Gastroesophageal sphincter (tissue), 4 donors: ENCODE measurements at regions not wholly inside any gene's neighbourhood (a gene's known extent, or its start where the extent isn't known, plus 50 kb on each side); places are given as distances from the start of the nearest gene placed in this dataset.

Experiments
- ATAC-seq: fragments of 150-250 bp; one replicate; pipeline ENCODE4 v1.9.1; 2016; ENCODE audit warnings: mild to moderate bottlenecking, moderate library complexity
- H3K27ac ChIP-seq, 4 donors: fragments of 200-600 bp; sonication (generic) in 3 of 4; 1 replicate in 3 of 4; 2 replicates in 1 of 4; pipeline ENCODE4 v1.5.1; 2016 to 2019
- H3K27me3 ChIP-seq: fragments of 200-600 bp; sonication (generic); one replicate; pipeline ENCODE4 v1.5.1; 2019
- H3K36me3 ChIP-seq, 2 donors: fragments of 200-600 bp; sonication (generic); one replicate each; pipeline ENCODE4 v1.5.1; 2019; ENCODE audit warnings: control low read depth in 1 of 2
- H3K4me1 ChIP-seq, 3 donors: fragments of 200-600 bp; sonication (generic); 1 replicate in 2 of 3; 2 replicates in 1 of 3; pipeline ENCODE4 v1.5.1; 2016 to 2019; ENCODE audit warnings: control low read depth in 2 of 3
- H3K4me3 ChIP-seq, 2 donors: fragments of 200-600 bp; sonication (generic); one replicate each; pipeline ENCODE4 v1.5.1; 2019; ENCODE audit warnings: mild to moderate bottlenecking in 1 of 2, moderate library complexity in 1 of 2
- H3K9me3 ChIP-seq, 3 donors: fragments of 200-600 bp; sonication (generic); one replicate each; pipeline ENCODE4 v1.5.1; 2017 to 2019; ENCODE audit warnings: control low read depth in 2 of 3
- EP300 ChIP-seq: sonication (generic); formaldehyde crosslinking; IDR thresholded peaks from one replicate; pipeline ENCODE4 v1.6.1; 2017; ENCODE audit warnings: antibody characterized with exemption, mild to moderate bottlenecking
- POLR2A ChIP-seq, 2 donors: fragments of 450-650 bp; IDR thresholded peaks; one replicate each; pipeline ENCODE4 v1.6.1; 2017; ENCODE audit warnings: antibody characterized with exemption in 2 of 2, mild to moderate bottlenecking in 2 of 2, moderate library complexity in 1 of 2
- POLR2AphosphoS5 ChIP-seq: sonication (generic); formaldehyde crosslinking; IDR thresholded peaks from one replicate; pipeline ENCODE4 v1.6.1; 2017; ENCODE audit warnings: antibody characterized with exemption
- WGBS, 2 donors: methylation state at CpG; one replicate each; pipeline ENCODE4 v1.1.5; 2018; ENCODE audit warnings: low coverage in 1 of 2; 5-methylcytosine and 5-hydroxymethylcytosine counted together
- TF ChIP-seq, protein P1 (sequence below), 4 experiments: fragments of 200-600 bp in 2 of 4; fragments of 450-650 bp in 2 of 4; sonication (generic) in 1 of 4; IDR thresholded peaks; one replicate each; pipeline ENCODE4 v1.5.1; 2017 to 2019; ENCODE audit warnings: antibody characterized with exemption in 4 of 4, mild to moderate bottlenecking in 2 of 4, moderate library complexity in 2 of 4

GRCh38 chr6:27146706-27147505 is 100.6 kb upstream of the PRSS16 start:
- ATAC-seq, result peak; percentile 97
- peak overlapping the region; percentile 87 to 95 (median 90) for H3K27ac ChIP-seq
- WGBS, 2 donors, result 0 to 20% methylated on average over 1 to 2 of the region's 51 CpGs
- peaks cover 1% of the 10 kb centered on the region for H3K27me3 ChIP-seq
- no peaks in the 10 kb centered on the region for H3K9me3 ChIP-seq
- no peaks in the 10 kb centered on the region for H3K36me3 ChIP-seq
- peak; percentile 93 to 97 for TF ChIP-seq POLR2A (IDR thresholded peaks at IDR 0.05)
- TF ChIP-seq EP300, result no peak
- TF ChIP-seq POLR2AphosphoS5, result peak; percentile 100
- TF ChIP-seq, protein P1, sequence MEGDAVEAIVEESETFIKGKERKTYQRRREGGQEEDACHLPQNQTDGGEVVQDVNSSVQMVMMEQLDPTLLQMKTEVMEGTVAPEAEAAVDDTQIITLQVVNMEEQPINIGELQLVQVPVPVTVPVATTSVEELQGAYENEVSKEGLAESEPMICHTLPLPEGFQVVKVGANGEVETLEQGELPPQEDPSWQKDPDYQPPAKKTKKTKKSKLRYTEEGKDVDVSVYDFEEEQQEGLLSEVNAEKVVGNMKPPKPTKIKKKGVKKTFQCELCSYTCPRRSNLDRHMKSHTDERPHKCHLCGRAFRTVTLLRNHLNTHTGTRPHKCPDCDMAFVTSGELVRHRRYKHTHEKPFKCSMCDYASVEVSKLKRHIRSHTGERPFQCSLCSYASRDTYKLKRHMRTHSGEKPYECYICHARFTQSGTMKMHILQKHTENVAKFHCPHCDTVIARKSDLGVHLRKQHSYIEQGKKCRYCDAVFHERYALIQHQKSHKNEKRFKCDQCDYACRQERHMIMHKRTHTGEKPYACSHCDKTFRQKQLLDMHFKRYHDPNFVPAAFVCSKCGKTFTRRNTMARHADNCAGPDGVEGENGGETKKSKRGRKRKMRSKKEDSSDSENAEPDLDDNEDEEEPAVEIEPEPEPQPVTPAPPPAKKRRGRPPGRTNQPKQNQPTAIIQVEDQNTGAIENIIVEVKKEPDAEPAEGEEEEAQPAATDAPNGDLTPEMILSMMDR (IDR thresholded peaks at IDR 0.05), result no peak
- H3K4me3 ChIP-seq, result peak overlapping the region; percentile 66 to 86
- peaks cover 0 to 34% (median 6%) of the 10 kb centered on the region in 3 donors for H3K4me1 ChIP-seq

DNA sequence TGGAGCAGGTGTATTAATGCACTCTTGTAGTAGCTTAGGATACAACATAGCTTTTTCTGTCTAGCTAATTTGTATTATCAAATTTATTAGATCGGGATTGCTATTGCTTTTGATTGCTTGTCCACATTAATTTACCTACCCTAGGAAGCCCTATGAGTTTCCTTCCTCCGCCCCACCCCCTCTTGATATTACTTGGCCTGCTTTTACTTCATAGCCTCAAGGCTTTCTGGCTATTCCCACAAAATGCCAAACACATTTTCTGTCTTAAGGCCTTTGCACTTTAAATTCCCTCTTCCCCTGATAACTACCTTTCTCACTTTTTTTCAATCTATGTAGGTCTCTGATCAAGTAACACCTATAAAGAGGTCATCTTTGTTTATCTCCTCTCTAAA is 99.1 kb upstream of the PRSS16 start:
- peaks cover 0 to 27% (median 6%) of the 10 kb centered on the region in 3 donors for H3K4me1 ChIP-seq
- WGBS, 2 donors, result 78 to 95% methylated on average over 2 of the region's 2 CpGs
- peaks cover 13% of the 10 kb centered on the region for H3K27me3 ChIP-seq
- no peak overlapping the region for H3K27ac ChIP-seq
- no peaks in the 10 kb centered on the region for H3K9me3 ChIP-seq
- ATAC-seq, result no peak
- TF ChIP-seq EP300, result no peak
- TF ChIP-seq, protein P1 (IDR thresholded peaks at IDR 0.05), result no peak
- TF ChIP-seq POLR2A (IDR thresholded peaks at IDR 0.05), result no peak
- no peak for TF ChIP-seq POLR2AphosphoS5
- no peak overlapping the region for H3K4me3 ChIP-seq
- no peaks in the 10 kb centered on the region for H3K36me3 ChIP-seq

DNA sequence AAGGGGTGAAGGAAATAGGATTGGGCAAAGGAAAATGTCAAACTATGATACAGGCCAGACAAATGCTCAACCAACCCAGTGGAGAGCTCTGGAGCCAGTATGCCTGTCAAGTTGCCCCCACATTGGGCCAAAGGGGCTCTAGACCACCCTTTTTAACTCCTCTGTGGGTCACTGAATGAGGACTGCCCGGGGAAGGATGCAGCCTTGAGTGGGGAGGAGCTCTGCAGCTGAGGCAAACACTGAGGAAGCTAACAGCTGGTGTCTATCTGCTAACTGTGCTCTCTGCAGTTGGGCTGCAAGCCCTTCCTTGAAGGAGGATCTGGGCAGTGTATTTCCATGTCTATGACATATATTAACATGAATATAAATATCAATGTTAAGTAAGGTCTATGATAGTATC is 98.4 kb upstream of the PRSS16 start:
- Histone ChIP-seq H3K27me3 (peaks cover 13% of the 10 kb centered on the region), H3K4me3 (no peak overlapping the region), H3K9me3 (no peaks in the 10 kb centered on the region), H3K4me1 (peaks cover 0 to 20% (median 6%) of the 10 kb centered on the region in 3 donors), H3K36me3 (no peaks in the 10 kb centered on the region), H3K27ac (no peak overlapping the region)
- 0% methylated on average over 1 of the region's 1 CpG; no CpG with 5 or more reads in 1 of the 2 donors for WGBS, 2 donors
- TF ChIP-seq EP300 (no peak), POLR2A (IDR thresholded peaks at IDR 0.05) (no peak), POLR2AphosphoS5 (no peak)
- TF ChIP-seq, protein P1 (IDR thresholded peaks at IDR 0.05), result no peak
- no peak for ATAC-seq

DNA sequence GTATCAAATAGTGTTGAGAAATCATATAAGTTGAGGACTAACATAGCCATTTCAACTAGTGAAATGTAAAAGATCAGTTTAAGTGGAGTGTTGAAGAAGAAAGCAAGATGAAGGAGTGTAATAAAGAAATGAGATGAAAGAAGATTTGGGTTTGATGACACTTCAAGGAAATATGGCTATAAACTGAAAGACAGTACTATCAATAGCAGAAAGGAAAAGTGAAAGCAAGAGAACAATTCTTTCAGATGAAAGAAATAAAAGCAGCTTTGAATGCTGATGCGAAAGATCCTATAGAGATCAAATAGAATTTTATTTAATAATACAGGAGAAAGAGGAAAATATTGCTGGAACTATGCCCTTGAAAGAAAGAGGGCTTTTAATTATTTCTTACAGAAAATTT is 92.8 kb upstream of the PRSS16 start:
- no peak overlapping the region for H3K27ac ChIP-seq
- WGBS, 2 donors, result 95 to 100% methylated on average over 1 of the region's 1 CpG
- H3K4me1 ChIP-seq, result peaks cover 0 to 12% (median 0%) of the 10 kb centered on the region in 3 donors
- no peak for ATAC-seq
- H3K9me3 ChIP-seq, result no peaks in the 10 kb centered on the region
- H3K27me3 ChIP-seq, result peaks cover 21% of the 10 kb centered on the region
- no peak overlapping the region for H3K4me3 ChIP-seq
- H3K36me3 ChIP-seq, result no peaks in the 10 kb centered on the region
- TF ChIP-seq, protein P1 (IDR thresholded peaks at IDR 0.05), result no peak
- TF ChIP-seq POLR2AphosphoS5, result no peak
- TF ChIP-seq POLR2A (IDR thresholded peaks at IDR 0.05), result no peak
- no peak for TF ChIP-seq EP300
